ENCODE measurements at regions not wholly inside any gene's neighbourhood (a gene's known extent, or its start where the extent isn't known, plus 50 kb on each side); places are given as distances from the start of the nearest gene placed in this dataset.
"Not testable (repeated sequence)": the region's sequence is repeated elsewhere in the genome, so short reads cannot be mapped to it uniquely, and the experiment has no call there.

DNA sequence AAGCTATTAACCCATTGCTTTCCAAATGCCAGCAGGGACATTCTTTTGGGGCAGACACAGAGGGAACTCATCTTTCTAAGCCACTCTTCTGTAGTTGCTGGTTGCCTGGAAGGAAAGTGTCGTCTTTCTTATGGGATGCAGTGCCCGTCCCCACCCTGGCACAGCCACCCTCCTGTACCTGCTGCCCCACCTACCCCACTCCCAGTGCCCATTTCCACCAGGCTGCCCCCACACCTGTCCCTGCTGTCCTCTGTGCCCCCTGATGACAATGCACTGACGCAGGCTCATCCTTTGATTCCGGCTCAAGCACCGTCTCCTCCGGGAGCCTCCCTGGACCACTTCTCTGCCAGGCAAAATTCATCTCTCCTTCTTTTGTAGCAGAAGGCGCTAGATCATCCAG, 190.4 kb upstream of the CDH5 start:
- Histone ChIP-seq H3K4me3 (no peak overlapping the region), H3K36me3 (no peaks in the 10 kb centered on the region), H3K4me1 (no peaks in the 10 kb centered on the region), H3K27ac (no peak overlapping the region), H3K9me3 (peaks cover 0 to 19% (median 7%) of the 10 kb centered on the region in 11 donors), H3K27me3 (no peaks in the 10 kb centered on the region)
- no peak for DNase-seq
- 95 to 98% methylated on average over 7 of the region's 7 CpGs for WGBS, 2 donors
- no peak for TF ChIP-seq CTCF (IDR thresholded peaks at IDR 0.05)
- intact Hi-C loops (cut with DNase I), result no loop called here
- no peak for ATAC-seq

DNA sequence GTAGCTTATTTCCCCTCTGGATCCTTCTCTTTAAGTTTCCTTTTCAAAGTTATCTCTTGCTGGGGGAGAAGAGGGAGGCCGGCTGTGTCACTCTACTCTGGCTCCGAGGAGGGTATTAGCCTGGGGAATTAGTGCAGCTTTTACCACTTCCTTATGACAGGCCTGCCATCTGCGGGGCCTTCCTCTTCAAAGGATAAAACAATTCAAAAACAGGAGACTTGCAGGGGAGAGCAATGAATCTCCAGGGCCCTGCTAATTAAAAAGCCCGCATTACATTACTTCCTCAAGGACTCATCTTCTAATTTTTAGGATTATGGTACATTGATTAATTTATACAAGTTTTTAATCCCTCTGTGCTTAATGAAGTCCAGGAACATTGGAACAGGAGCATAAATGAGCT, 190.9 kb upstream of the CDH5 start:
- intact Hi-C loops (cut with DNase I), result no loop called here
- H3K4me1 ChIP-seq, result no peaks in the 10 kb centered on the region
- H3K27me3 ChIP-seq, result no peaks in the 10 kb centered on the region
- H3K4me3 ChIP-seq, result no peak overlapping the region
- no peak for TF ChIP-seq CTCF (IDR thresholded peaks at IDR 0.05)
- WGBS, 2 donors, result 51 to 65% methylated on average over 4 of the region's 4 CpGs
- no peak for ATAC-seq
- H3K27ac ChIP-seq, result no peak overlapping the region
- H3K9me3 ChIP-seq, result peaks cover 0 to 18% (median 7%) of the 10 kb centered on the region in 11 donors
- H3K36me3 ChIP-seq, result no peaks in the 10 kb centered on the region
- DNase-seq, result no peak

GRCh38 chr16:66175058-66175457, 191.4 kb upstream of the CDH5 start:
- intact Hi-C loops (cut with DNase I), result no loop called here
- Histone ChIP-seq H3K36me3 (no peaks in the 10 kb centered on the region), H3K9me3 (peaks cover 0 to 12% (median 6%) of the 10 kb centered on the region in 11 donors), H3K27ac (no peak overlapping the region), H3K4me1 (no peaks in the 10 kb centered on the region), H3K4me3 (no peak overlapping the region), H3K27me3 (no peaks in the 10 kb centered on the region)
- WGBS, 2 donors, result 68 to 74% methylated on average over 5 of the region's 5 CpGs
- ATAC-seq (no peak), DNase-seq (no peak)
- no peak for TF ChIP-seq CTCF (IDR thresholded peaks at IDR 0.05)

DNA sequence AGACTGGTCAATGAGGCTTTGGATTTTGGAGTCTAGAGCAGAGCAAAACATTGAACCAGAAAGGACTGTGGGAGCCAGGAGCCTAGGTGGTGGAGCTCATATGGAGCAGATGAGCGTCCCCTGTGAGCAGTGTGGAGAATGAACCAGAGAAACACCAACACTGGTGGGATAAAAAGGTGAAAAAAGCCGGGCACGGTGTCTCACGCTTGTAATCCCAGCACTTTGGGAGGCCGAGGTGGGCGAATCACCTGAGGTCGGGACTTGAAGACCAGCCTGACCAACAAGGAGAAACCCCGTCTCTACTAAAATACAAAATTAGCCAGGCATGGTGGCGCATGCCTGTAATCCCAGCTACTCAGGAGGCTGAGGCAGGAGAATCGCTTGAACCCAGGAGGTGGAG, 192.7 kb upstream of the CDH5 start:
- H3K27ac ChIP-seq; ATAC-seq; H3K4me3 ChIP-seq; H3K27me3 ChIP-seq; H3K4me1 ChIP-seq; DNase-seq; H3K36me3 ChIP-seq; intact Hi-C loops (cut with DNase I); H3K9me3 ChIP-seq: not testable (repeated sequence)
- 97 to 98% methylated on average over 10 of the region's 10 CpGs for WGBS, 2 donors

DNA sequence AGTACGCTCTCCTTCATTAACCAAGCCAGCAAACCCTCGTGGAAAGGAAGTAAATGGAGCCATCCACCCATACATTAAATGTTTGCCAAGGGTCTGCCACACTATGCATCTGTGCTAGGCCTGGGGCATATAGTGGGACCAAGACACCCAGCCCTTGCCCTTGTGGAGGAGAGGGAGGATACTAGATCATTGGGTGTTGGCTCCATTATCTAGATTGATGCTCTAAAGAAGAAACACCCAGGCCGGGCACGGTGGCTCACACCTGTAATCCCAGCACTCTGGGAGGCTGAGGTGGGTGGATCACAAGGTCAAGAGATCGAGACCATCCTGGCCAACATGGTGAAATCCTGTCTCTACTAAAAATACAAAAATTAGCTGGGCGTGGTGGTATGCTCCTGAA, 193.3 kb upstream of the CDH5 start:
- H3K27me3 ChIP-seq; H3K36me3 ChIP-seq; H3K9me3 ChIP-seq; intact Hi-C loops (cut with DNase I); H3K4me3 ChIP-seq; ATAC-seq; H3K27ac ChIP-seq; H3K4me1 ChIP-seq; DNase-seq: not testable (repeated sequence)
- 93 to 95% methylated on average over 6 of the region's 6 CpGs for WGBS, 2 donors

DNA sequence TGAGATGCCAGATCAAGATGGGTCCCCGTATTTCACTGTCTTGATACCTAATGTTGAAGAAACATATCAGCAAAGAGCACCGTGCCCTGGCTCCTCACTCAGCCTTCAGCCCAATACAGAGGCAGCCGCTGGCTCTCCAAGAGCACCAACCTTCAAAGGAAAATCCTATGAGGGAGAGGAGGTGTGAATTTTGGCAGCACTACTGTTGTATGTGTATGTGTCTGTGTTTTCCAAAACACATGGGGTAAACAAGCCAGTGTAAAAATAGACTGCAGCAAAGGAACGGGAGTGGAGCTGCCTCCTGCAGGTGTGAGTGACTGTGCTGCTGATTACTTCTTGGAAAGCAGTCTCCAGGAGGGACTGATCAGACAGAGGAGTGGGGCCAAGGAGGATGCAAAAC, 194.0 kb upstream of the CDH5 start:
- no peaks in the 10 kb centered on the region for H3K36me3 ChIP-seq
- 51 to 67% methylated on average over 4 of the region's 4 CpGs for WGBS, 2 donors
- no peak overlapping the region for H3K27ac ChIP-seq
- no peaks in the 10 kb centered on the region for H3K4me1 ChIP-seq
- DNase-seq (no peak), ATAC-seq (peak in 2 of 8 donors; percentile 26 to 50)
- H3K4me3 ChIP-seq, result no peak overlapping the region
- intact Hi-C loops (cut with DNase I), result no loop called here
- TF ChIP-seq CTCF (IDR thresholded peaks at IDR 0.05), result no peak
- H3K27me3 ChIP-seq, result no peaks in the 10 kb centered on the region
- peaks cover 0 to under 1% (median 0%) of the 10 kb centered on the region in 11 donors for H3K9me3 ChIP-seq
